Ishikawa (cell line): ENCODE measurements at regions not wholly inside any gene's neighbourhood (a gene's known extent, or its start where the extent isn't known, plus 50 kb on each side); places are given as distances from the start of the nearest gene placed in this dataset.

ENCODE experiments used
- CEBPB ChIP-seq: IDR thresholded peaks from 2 replicates; pipeline ENCODE4 v1.6.1; 2012
- CREB1 ChIP-seq: IDR thresholded peaks from 2 replicates; pipeline ENCODE4 v1.6.1; 2012; ENCODE audit warnings: low read depth
- EGR1 ChIP-seq: IDR thresholded peaks from 2 replicates; pipeline ENCODE4 v1.6.1; 2012
- EP300 ChIP-seq: IDR thresholded peaks from 2 replicates; pipeline ENCODE4 v1.6.1; 2012; ENCODE audit warnings: borderline replicate concordance
- FOXM1 ChIP-seq: IDR thresholded peaks from 2 replicates; pipeline ENCODE4 v1.6.1; 2012; ENCODE audit warnings: low read depth, borderline replicate concordance
- NFIC ChIP-seq: IDR thresholded peaks from 2 replicates; pipeline ENCODE4 v1.6.1; 2012
- RAD21 ChIP-seq: IDR thresholded peaks from 2 replicates; pipeline ENCODE4 v1.6.1; 2012; ENCODE audit warnings: low read depth
- TAF1 ChIP-seq: IDR thresholded peaks from 2 replicates; pipeline ENCODE4 v1.6.1; 2012; ENCODE audit warnings: low read depth, mild to moderate bottlenecking
- TCF12 ChIP-seq: IDR thresholded peaks from 2 replicates; pipeline ENCODE4 v1.6.1; 2012; ENCODE audit warnings: low read depth
- TEAD4 ChIP-seq: IDR thresholded peaks from 2 replicates; pipeline ENCODE4 v1.6.1; 2012
- YY1 ChIP-seq: IDR thresholded peaks from 2 replicates; pipeline ENCODE4 v1.6.1; 2012; ENCODE audit warnings: low read depth
- ZBTB7A ChIP-seq: IDR thresholded peaks from 2 replicates; pipeline ENCODE4 v1.6.1; 2012; ENCODE audit warnings: low read depth
- TF ChIP-seq, protein P1 (sequence below): IDR thresholded peaks from 2 replicates; pipeline ENCODE4 v1.6.1; 2012
- TF ChIP-seq, protein P2 (sequence below): IDR thresholded peaks from 2 replicates; pipeline ENCODE4 v1.6.1; 2012
- TF ChIP-seq, protein P3 (sequence below): IDR thresholded peaks from 2 replicates; pipeline ENCODE4 v1.6.1; 2012; ENCODE audit warnings: low read depth, mild to moderate bottlenecking

DNA sequence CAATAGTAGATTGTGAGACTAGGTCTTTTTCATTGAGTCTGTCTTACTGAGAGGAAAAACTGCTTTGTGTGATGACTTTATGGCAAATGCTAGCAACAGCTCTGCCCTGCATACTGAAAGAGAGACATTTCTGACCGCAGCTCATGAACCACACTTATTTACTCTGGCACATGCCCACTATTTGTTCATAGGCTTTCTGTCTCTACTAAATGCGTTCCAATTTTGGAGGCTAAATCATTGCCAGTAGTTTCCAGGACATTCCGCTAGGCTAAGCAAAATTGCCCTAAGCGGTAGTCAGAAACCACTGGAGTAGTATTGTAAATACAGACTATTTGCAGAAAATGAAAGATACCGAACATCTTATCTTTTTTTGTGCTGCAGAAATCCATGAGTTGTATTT is 55.6 kb upstream of the DLX6 start:
- no peak for TF ChIP-seq TAF1

DNA sequence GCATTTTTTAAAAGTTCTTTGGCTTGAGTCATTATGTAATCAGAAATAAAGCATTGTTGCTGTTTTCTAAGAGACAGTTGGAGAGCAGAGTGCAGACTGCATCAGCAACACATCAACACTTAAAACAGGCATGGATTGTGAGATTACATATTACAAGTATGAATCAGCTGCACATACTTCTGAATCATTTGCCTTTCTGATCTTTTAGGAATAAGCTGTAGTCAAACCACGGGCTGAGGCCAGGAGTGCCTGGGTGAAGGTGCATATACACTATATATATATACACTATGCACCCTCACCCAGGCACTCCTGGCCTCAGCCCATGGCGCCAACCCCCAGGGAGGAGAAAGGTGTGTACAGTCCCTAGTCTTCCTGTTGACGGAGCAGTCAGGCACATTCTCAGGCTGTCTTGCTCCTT is 52.4 kb upstream of the DLX6 start:
- TF ChIP-seq, protein P1, sequence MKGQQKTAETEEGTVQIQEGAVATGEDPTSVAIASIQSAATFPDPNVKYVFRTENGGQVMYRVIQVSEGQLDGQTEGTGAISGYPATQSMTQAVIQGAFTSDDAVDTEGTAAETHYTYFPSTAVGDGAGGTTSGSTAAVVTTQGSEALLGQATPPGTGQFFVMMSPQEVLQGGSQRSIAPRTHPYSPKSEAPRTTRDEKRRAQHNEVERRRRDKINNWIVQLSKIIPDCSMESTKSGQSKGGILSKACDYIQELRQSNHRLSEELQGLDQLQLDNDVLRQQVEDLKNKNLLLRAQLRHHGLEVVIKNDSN, result no peak
- TF ChIP-seq ZBTB7A (no peak), EP300 (no peak), RAD21 (no peak), TCF12 (no peak), FOXM1 (no peak), EGR1 (no peak), TAF1 (no peak), CREB1 (no peak), NFIC (no peak), YY1 (no peak), TEAD4 (no peak), CEBPB (no peak)
- TF ChIP-seq, protein P2, sequence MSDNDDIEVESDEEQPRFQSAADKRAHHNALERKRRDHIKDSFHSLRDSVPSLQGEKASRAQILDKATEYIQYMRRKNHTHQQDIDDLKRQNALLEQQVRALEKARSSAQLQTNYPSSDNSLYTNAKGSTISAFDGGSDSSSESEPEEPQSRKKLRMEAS, result no peak
- TF ChIP-seq, protein P3, sequence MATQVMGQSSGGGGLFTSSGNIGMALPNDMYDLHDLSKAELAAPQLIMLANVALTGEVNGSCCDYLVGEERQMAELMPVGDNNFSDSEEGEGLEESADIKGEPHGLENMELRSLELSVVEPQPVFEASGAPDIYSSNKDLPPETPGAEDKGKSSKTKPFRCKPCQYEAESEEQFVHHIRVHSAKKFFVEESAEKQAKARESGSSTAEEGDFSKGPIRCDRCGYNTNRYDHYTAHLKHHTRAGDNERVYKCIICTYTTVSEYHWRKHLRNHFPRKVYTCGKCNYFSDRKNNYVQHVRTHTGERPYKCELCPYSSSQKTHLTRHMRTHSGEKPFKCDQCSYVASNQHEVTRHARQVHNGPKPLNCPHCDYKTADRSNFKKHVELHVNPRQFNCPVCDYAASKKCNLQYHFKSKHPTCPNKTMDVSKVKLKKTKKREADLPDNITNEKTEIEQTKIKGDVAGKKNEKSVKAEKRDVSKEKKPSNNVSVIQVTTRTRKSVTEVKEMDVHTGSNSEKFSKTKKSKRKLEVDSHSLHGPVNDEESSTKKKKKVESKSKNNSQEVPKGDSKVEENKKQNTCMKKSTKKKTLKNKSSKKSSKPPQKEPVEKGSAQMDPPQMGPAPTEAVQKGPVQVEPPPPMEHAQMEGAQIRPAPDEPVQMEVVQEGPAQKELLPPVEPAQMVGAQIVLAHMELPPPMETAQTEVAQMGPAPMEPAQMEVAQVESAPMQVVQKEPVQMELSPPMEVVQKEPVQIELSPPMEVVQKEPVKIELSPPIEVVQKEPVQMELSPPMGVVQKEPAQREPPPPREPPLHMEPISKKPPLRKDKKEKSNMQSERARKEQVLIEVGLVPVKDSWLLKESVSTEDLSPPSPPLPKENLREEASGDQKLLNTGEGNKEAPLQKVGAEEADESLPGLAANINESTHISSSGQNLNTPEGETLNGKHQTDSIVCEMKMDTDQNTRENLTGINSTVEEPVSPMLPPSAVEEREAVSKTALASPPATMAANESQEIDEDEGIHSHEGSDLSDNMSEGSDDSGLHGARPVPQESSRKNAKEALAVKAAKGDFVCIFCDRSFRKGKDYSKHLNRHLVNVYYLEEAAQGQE, result no peak

DNA sequence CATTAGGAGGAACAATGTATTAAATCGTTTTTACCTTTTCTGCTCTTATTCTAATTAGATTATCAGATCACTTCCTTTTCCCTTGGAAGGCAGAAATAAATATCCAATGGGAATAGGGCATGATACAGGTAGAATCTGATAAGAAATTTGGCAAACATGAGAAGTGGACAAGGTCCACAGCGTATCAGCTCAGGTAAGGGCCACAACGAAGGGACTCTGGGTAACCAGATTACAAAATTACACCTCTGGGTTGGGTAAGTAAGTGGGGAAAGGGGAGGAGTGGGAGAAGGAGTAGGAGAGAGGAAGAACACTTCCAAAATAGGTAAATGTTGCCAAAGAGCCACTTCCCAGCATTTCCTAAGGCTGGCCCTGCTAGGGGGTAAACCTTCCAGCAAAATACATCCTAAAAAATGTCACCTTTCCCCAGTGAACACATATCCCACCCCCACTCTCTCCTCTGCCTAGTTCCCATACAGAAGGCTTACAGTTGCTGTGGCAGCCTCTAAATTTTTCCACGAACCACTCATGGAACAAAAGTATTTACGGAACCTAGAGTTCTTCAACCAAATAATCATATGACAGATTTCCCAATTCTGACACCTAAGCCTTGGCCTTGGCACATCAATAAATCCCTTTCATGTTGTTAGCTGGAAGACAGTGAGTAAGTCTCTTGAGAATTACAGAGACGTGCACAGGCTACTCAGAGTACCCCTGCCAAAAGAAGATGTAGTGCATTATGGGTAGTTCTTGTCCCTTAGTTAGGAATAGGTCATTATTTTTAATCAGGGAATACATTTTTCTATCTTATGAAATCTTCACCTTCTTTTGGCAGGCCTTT is 51.5 kb upstream of the DLX6 start:
- TF ChIP-seq NFIC (no peak), ZBTB7A (no peak), EP300 (no peak), YY1 (no peak), TAF1 (no peak), EGR1 (no peak), TEAD4 (no peak), TCF12 (no peak), CEBPB (no peak), FOXM1 (no peak), CREB1 (no peak), RAD21 (no peak)
- TF ChIP-seq, protein P1, result no peak
- TF ChIP-seq, protein P2, result no peak
- TF ChIP-seq, protein P3, result no peak
